ENCODE measurements at regions not wholly inside any gene's neighbourhood (a gene's known extent, or its start where the extent isn't known, plus 50 kb on each side); places are given as distances from the start of the nearest gene placed in this dataset.
"Not testable (repeated sequence)": the region's sequence is repeated elsewhere in the genome, so short reads cannot be mapped to it uniquely, and the experiment has no call there.

DNA sequence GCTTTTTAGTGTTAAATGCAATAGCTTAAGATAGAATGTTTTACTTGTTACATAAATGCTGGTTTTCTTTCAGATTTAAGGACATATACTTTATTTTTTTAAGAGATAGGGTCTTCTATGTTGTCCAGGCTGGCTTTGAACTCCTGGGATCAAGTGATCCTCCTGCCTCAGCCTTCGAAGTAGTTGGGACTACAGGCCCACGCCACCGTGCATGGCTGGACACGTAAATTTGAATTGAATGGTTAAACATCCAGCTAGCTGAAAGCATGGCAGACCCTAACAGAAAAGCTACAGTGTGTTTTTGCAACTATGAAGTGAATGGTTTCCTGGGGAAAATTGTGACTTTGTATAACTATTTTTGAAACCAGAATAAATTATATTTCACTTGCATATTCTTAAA is 2888.6 kb downstream of the RPIA start:
- TF ChIP-seq, protein P1, sequence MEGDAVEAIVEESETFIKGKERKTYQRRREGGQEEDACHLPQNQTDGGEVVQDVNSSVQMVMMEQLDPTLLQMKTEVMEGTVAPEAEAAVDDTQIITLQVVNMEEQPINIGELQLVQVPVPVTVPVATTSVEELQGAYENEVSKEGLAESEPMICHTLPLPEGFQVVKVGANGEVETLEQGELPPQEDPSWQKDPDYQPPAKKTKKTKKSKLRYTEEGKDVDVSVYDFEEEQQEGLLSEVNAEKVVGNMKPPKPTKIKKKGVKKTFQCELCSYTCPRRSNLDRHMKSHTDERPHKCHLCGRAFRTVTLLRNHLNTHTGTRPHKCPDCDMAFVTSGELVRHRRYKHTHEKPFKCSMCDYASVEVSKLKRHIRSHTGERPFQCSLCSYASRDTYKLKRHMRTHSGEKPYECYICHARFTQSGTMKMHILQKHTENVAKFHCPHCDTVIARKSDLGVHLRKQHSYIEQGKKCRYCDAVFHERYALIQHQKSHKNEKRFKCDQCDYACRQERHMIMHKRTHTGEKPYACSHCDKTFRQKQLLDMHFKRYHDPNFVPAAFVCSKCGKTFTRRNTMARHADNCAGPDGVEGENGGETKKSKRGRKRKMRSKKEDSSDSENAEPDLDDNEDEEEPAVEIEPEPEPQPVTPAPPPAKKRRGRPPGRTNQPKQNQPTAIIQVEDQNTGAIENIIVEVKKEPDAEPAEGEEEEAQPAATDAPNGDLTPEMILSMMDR (conservative IDR thresholded peaks at IDR 0.05; ENCODE audit: low read depth, low read length), result not testable (repeated sequence)
- not testable (repeated sequence) for TF ChIP-seq EZH2 (IDR thresholded peaks at IDR 0.05; ENCODE audit: borderline replicate concordance, low read depth, low read length, poor library complexity, severe bottlenecking)
